GM10266 (cell line): ENCODE measurements at regions not wholly inside any gene's neighbourhood (a gene's known extent, or its start where the extent isn't known, plus 50 kb on each side); places are given as distances from the start of the nearest gene placed in this dataset.

ENCODE experiments used
- DNase-seq: peaks from one replicate; pipeline ENCODE4 v3.0.0; 2012; ENCODE audit errors: extremely low spot score
- CTCF ChIP-seq: IDR thresholded peaks from 2 replicates; pipeline ENCODE4 v1.5.1; 2012; ENCODE audit warnings: mild to moderate bottlenecking, low read depth; ENCODE audit not compliant: control insufficient read depth, insufficient read depth; ENCODE audit errors: missing control alignments

GRCh38 chr6:14951704-14952103 is 294.2 kb upstream of the JARID2 start:
- no peak for TF ChIP-seq CTCF
- DNase-seq, result no peak

- DNase-seq, result no peak
- no peak for TF ChIP-seq CTCF
These were observed 292.0 kb upstream of the JARID2 start for GRCh38 chr6:14953836-14954235.

- DNase-seq, result no peak
- TF ChIP-seq CTCF, result no peak
These were observed 288.4 kb upstream of the JARID2 start for GRCh38 chr6:14957355-14958059.

GRCh38 chr6:14959324-14959885 is 286.5 kb upstream of the JARID2 start:
- no peak for DNase-seq

GRCh38 chr6:14964556-14965270 is 281.2 kb upstream of the JARID2 start:
- no peak for TF ChIP-seq CTCF
- no peak for DNase-seq

More at GRCh38 chr6:14959324-14959885, 286.5 kb upstream of the JARID2 start:
- no peak for TF ChIP-seq CTCF

GRCh38 chr6:14965424-14966075 is 280.3 kb upstream of the JARID2 start:
- TF ChIP-seq CTCF, result no peak
- no peak for DNase-seq
